OCI-LY1 (cell line): ENCODE measurements at regions not wholly inside any gene's neighbourhood (a gene's known extent, or its start where the extent isn't known, plus 50 kb on each side); places are given as distances from the start of the nearest gene placed in this dataset.

Experiments used
- H2AFZ ChIP-seq: fragments of 200-600 bp; sonication (generic), shearing (Covaris generic); 2 replicates; pipeline ENCODE4 v1.6.0; 2014; ENCODE audit warnings: antibody characterized with exemption, mild to moderate bottlenecking, low read length
- H3F3A ChIP-seq: fragments of 200-600 bp; sonication (generic), shearing (Covaris generic); 2 replicates; pipeline ENCODE4 v1.6.0; 2014; ENCODE audit warnings: mild to moderate bottlenecking, antibody characterized with exemption, low read length, moderate library complexity; ENCODE audit not compliant: insufficient read depth
- H3K27ac ChIP-seq: fragments of 200-600 bp; sonication (generic); 2 replicates; pipeline ENCODE4 v1.5.1; 2014; ENCODE audit warnings: low read length, mixed run types, mild to moderate bottlenecking, low read depth; ENCODE audit not compliant: poor library complexity, severe bottlenecking
- H3K27me3 ChIP-seq: fragments of 200-600 bp; sonication (generic); 2 replicates; pipeline ENCODE4 v1.6.0; 2014; ENCODE audit warnings: antibody characterized with exemption, mild to moderate bottlenecking, low read length, moderate library complexity; ENCODE audit not compliant: insufficient read depth
- H3K36me3 ChIP-seq: fragments of 200-600 bp; sonication (generic); 2 replicates; pipeline ENCODE4 v1.6.1; 2014; ENCODE audit warnings: mild to moderate bottlenecking, antibody characterized with exemption, low read length, moderate library complexity, mixed read lengths; ENCODE audit not compliant: insufficient read depth
- H3K4me1 ChIP-seq: fragments of 200-600 bp; sonication (generic); 2 replicates; pipeline ENCODE4 v1.5.1; 2014; ENCODE audit warnings: mild to moderate bottlenecking, low read length, moderate library complexity; ENCODE audit not compliant: insufficient read depth, severe bottlenecking
- H3K4me2 ChIP-seq: fragments of 200-600 bp; sonication (generic), shearing (Covaris generic); 2 replicates; pipeline ENCODE4 v1.6.1; 2014; ENCODE audit warnings: low read length
- H3K4me3 ChIP-seq: fragments of 200-600 bp; sonication (generic); 2 replicates; pipeline ENCODE4 v1.5.1; 2014; ENCODE audit warnings: low read length, low read depth, mild to moderate bottlenecking, mixed read lengths; ENCODE audit not compliant: poor library complexity, severe bottlenecking
- H3K79me2 ChIP-seq: fragments of 200-600 bp; shearing (Covaris generic); 2 replicates; pipeline ENCODE4 v1.6.1; 2016; ENCODE audit warnings: mixed run types, low read length, mixed read lengths; ENCODE audit not compliant: insufficient read depth
- H3K9ac ChIP-seq: fragments of 200-600 bp; sonication (generic), shearing (Covaris generic); 2 replicates; pipeline ENCODE4 v1.6.1; 2014; ENCODE audit warnings: mild to moderate bottlenecking, low read length, mixed read lengths
- H3K9me2 ChIP-seq: fragments of 200-600 bp; sonication (generic), shearing (Covaris generic); 2 replicates; pipeline ENCODE4 v1.6.1; 2014; ENCODE audit warnings: low read depth, mild to moderate bottlenecking, low read length, mixed read lengths
- H3K9me3 ChIP-seq: fragments of 200-600 bp; shearing (Covaris generic); 2 replicates; pipeline ENCODE4 v1.6.1; 2014; ENCODE audit warnings: low read length, mixed read lengths
- H4K20me1 ChIP-seq: fragments of 200-600 bp; sonication (generic), shearing (Covaris generic); 2 replicates; pipeline ENCODE4 v1.6.0; 2016; ENCODE audit warnings: mild to moderate bottlenecking, low read length; ENCODE audit not compliant: insufficient read depth
- CTCF ChIP-seq: fragments of 200-600 bp; sonication (generic), shearing (Covaris generic); IDR thresholded peaks from 2 replicates; pipeline ENCODE4 v1.5.1; 2017; ENCODE audit warnings: mild to moderate bottlenecking, antibody characterized with exemption, low read length, moderate library complexity, mixed read lengths
- EZH2 ChIP-seq: fragments of 200-600 bp; sonication (generic), shearing (Covaris generic); IDR thresholded peaks from 2 replicates; pipeline ENCODE4 v1.8.0; 2017; ENCODE audit warnings: borderline replicate concordance, mixed run types, mild to moderate bottlenecking, antibody characterized with exemption, low read length, moderate library complexity, mixed read lengths

GRCh38 chr16:10250137-10250828, 68.1 kb upstream of the GRIN2A start:
- H3K9me3 ChIP-seq: no peaks in the 10 kb centered on the region
- no peak overlapping the region for H2AFZ ChIP-seq
- H3K9ac ChIP-seq: no peak overlapping the region
- no peaks in the 10 kb centered on the region for H3K27me3 ChIP-seq
- H4K20me1 ChIP-seq: no peaks in the 10 kb centered on the region
- H3K4me3 ChIP-seq: no peak overlapping the region
- H3K9me2 ChIP-seq: no peaks in the 10 kb centered on the region
- no peak overlapping the region for H3K4me2 ChIP-seq
- no peaks in the 10 kb centered on the region for H3K79me2 ChIP-seq
- TF ChIP-seq CTCF: no peak
- TF ChIP-seq EZH2: no peak
- no peaks in the 10 kb centered on the region for H3K36me3 ChIP-seq
- H3K4me1 ChIP-seq: no peaks in the 10 kb centered on the region
- no peak overlapping the region for H3K27ac ChIP-seq
- no peaks in the 10 kb centered on the region for H3F3A ChIP-seq

- Histone ChIP-seq H3K27ac (no peak overlapping the region), H4K20me1 (no peaks in the 10 kb centered on the region), H3K4me1 (peaks cover 10% of the 10 kb centered on the region), H3K9ac (no peak overlapping the region), H3K4me3 (no peak overlapping the region), H3K4me2 (no peak overlapping the region), H3K79me2 (no peaks in the 10 kb centered on the region), H3F3A (no peaks in the 10 kb centered on the region), H3K9me2 (no peaks in the 10 kb centered on the region), H3K36me3 (no peaks in the 10 kb centered on the region), H3K27me3 (no peaks in the 10 kb centered on the region), H2AFZ (no peak overlapping the region), H3K9me3 (no peaks in the 10 kb centered on the region)
- no peak for TF ChIP-seq CTCF
- no peak for TF ChIP-seq EZH2
Observed at GRCh38 chr16:10252155-10252554, 69.9 kb upstream of the GRIN2A start.

GRCh38 chr16:10253409-10253808, 71.2 kb upstream of the GRIN2A start:
- Histone ChIP-seq H3K27me3 (no peaks in the 10 kb centered on the region), H3K9ac (no peak overlapping the region), H3K79me2 (no peaks in the 10 kb centered on the region), H3K9me2 (no peaks in the 10 kb centered on the region), H4K20me1 (no peaks in the 10 kb centered on the region), H3K9me3 (no peaks in the 10 kb centered on the region), H3K4me3 (no peak overlapping the region), H3K4me1 (peaks cover 14% of the 10 kb centered on the region), H3K4me2 (no peak overlapping the region), H2AFZ (no peak overlapping the region), H3K36me3 (no peaks in the 10 kb centered on the region), H3F3A (no peaks in the 10 kb centered on the region), H3K27ac (no peak overlapping the region)
- TF ChIP-seq CTCF (no peak), EZH2 (no peak)
